GM19193 (cell line): ENCODE measurements at regions not wholly inside any gene's neighbourhood (a gene's known extent, or its start where the extent isn't known, plus 50 kb on each side); places are given as distances from the start of the nearest gene placed in this dataset.

ENCODE experiments used
- POLR2A ChIP-seq: IDR thresholded peaks from 4 replicates; pipeline ENCODE4 v1.6.1; 2011; ENCODE audit not compliant: insufficient read depth, insufficient read length; ENCODE audit errors: extremely low read depth

- no peak for TF ChIP-seq POLR2A
These were observed 450.2 kb downstream of the TSN start for GRCh38 chr2:122205641-122206040.

GRCh38 chr2:122206101-122206500 is 450.6 kb downstream of the TSN start:
- no peak for TF ChIP-seq POLR2A

GRCh38 chr2:122209377-122209776 is 453.9 kb downstream of the TSN start:
- no peak for TF ChIP-seq POLR2A

GRCh38 chr2:122210065-122210464 is 454.6 kb downstream of the TSN start:
- no peak for TF ChIP-seq POLR2A

- TF ChIP-seq POLR2A, result no peak
These were observed 455.7 kb downstream of the TSN start for GRCh38 chr2:122210898-122211856.

GRCh38 chr2:122213312-122213711 is 457.9 kb downstream of the TSN start:
- no peak for TF ChIP-seq POLR2A

GRCh38 chr2:122216071-122216470 is 460.6 kb downstream of the TSN start:
- no peak for TF ChIP-seq POLR2A

- no peak for TF ChIP-seq POLR2A
These were observed 461.4 kb downstream of the TSN start for GRCh38 chr2:122216901-122217300.

GRCh38 chr2:122218596-122218995 is 463.1 kb downstream of the TSN start:
- TF ChIP-seq POLR2A, result no peak

- no peak for TF ChIP-seq POLR2A
These were observed 464.1 kb downstream of the TSN start for GRCh38 chr2:122219504-122219903.

- TF ChIP-seq POLR2A, result no peak
These were observed 466.2 kb downstream of the TSN start for GRCh38 chr2:122221665-122222064.

GRCh38 chr2:122231296-122231695 is 475.8 kb downstream of the TSN start:
- TF ChIP-seq POLR2A, result no peak

GRCh38 chr2:122233372-122233771 is 477.9 kb downstream of the TSN start:
- no peak for TF ChIP-seq POLR2A

- no peak for TF ChIP-seq POLR2A
These were observed 480.9 kb downstream of the TSN start for GRCh38 chr2:122236152-122236874.

- no peak for TF ChIP-seq POLR2A
These were observed 481.5 kb downstream of the TSN start for GRCh38 chr2:122236925-122237324.

GRCh38 chr2:122237450-122237849 is 482.0 kb downstream of the TSN start:
- no peak for TF ChIP-seq POLR2A
